B cell (primary cell): ENCODE measurements at regions not wholly inside any gene's neighbourhood (a gene's known extent, or its start where the extent isn't known, plus 50 kb on each side); places are given as distances from the start of the nearest gene placed in this dataset.

Source experiments
- EZH2 ChIP-seq: IDR thresholded peaks from 2 replicates; pipeline ENCODE4 v1.6.1; 2012; ENCODE audit warnings: borderline replicate concordance, low read depth, mild to moderate bottlenecking, moderate library complexity, low read length; ENCODE audit not compliant: insufficient read depth, poor library complexity, severe bottlenecking
- TF ChIP-seq, protein P1 (sequence below): fragments of 200-600 bp; IDR thresholded peaks from one replicate; pipeline ENCODE4 v1.8.0; 2022; ENCODE audit warnings: antibody characterized with exemption, mild to moderate bottlenecking

DNA sequence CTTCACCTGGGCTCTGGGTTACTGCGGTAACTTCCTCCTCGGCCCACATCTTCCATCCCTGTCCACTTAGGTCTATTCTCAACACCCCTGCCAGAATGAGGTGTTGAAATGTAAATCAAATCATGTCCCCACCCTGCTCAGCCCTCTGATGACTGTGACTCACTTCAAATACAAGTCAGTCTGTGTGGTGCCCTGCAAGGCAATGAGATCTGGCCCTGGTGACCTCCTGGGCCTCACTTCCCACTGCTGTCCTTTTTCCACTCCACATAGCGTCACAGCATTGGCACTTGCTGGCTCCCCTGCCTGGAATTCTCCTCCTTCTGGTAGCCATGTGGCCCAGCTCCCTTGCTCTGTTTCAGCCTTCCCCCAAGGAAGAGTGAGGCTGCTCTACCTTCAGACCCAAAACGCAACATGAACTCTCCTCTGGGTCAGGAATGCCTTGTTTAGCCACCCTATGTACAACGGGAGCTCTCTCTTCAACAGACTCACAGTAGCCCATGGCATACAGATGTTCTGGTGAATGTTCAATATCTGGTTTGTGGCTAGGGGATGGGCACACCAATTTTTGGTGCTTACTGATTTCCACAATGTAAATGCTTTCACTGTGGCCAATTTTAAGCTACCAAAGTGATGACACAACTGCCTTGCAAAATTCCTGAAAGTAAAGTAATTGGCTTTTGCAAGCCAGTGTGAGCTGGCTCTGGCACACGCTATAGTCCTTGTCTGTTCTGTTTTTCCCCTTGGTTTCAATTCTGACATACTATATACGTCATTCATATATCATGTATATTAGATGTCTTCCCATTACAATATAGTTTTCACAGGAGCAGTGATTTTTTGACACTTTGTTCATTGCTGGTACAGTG, 550.3 kb upstream of the HS6ST1 start:
- TF ChIP-seq, protein P1, sequence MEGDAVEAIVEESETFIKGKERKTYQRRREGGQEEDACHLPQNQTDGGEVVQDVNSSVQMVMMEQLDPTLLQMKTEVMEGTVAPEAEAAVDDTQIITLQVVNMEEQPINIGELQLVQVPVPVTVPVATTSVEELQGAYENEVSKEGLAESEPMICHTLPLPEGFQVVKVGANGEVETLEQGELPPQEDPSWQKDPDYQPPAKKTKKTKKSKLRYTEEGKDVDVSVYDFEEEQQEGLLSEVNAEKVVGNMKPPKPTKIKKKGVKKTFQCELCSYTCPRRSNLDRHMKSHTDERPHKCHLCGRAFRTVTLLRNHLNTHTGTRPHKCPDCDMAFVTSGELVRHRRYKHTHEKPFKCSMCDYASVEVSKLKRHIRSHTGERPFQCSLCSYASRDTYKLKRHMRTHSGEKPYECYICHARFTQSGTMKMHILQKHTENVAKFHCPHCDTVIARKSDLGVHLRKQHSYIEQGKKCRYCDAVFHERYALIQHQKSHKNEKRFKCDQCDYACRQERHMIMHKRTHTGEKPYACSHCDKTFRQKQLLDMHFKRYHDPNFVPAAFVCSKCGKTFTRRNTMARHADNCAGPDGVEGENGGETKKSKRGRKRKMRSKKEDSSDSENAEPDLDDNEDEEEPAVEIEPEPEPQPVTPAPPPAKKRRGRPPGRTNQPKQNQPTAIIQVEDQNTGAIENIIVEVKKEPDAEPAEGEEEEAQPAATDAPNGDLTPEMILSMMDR: no peak
- no peak for TF ChIP-seq EZH2
